CD14-positive monocyte (primary cell): ENCODE measurements at regions not wholly inside any gene's neighbourhood (a gene's known extent, or its start where the extent isn't known, plus 50 kb on each side); places are given as distances from the start of the nearest gene placed in this dataset.

Source experiments
- DNase-seq, 3 donors: peaks; one replicate each; pipeline ENCODE4 v3.0.0-alpha.2; 2011 to 2022
- H2AFZ ChIP-seq: 2 replicates; pipeline ENCODE4 v1.6.0; 2012; ENCODE audit warnings: mild to moderate bottlenecking, low read depth, low read length, inconsistent platforms; ENCODE audit not compliant: insufficient read depth, poor library complexity, severe bottlenecking
- H3K27ac ChIP-seq, 2 donors: 1 replicate in 1 of 2; 2 replicates in 1 of 2; pipeline ENCODE4 v1.5.1; 2012 to 2013; ENCODE audit warnings: low read length in 2 of 2, control low read depth in 1 of 2, inconsistent platforms in 1 of 2, low read depth in 1 of 2, mild to moderate bottlenecking in 1 of 2
- H3K27me3 ChIP-seq, 2 donors: one replicate each; pipeline versions ENCODE4 v1.6.0 to v1.6.1; 2011 to 2013; ENCODE audit warnings: low read length in 2 of 2; ENCODE audit not compliant: control insufficient read depth in 2 of 2, insufficient read depth in 2 of 2
- H3K36me3 ChIP-seq, 2 donors: replicated peaks in 1 of 2; 1 replicate in 1 of 2; 2 replicates in 1 of 2; pipeline versions ENCODE4 v1.5.1 to v1.6.1; 2012 to 2013; ENCODE audit warnings: low read length in 2 of 2, control low read depth in 1 of 2, inconsistent platforms in 1 of 2, mild to moderate bottlenecking in 1 of 2; ENCODE audit not compliant: insufficient read depth in 2 of 2, control insufficient read depth in 1 of 2
- H3K4me1 ChIP-seq, 2 donors: 1 replicate in 1 of 2; 2 replicates in 1 of 2; pipeline versions ENCODE4 v1.5.1 to v1.6.1; 2012 to 2013; ENCODE audit warnings: low read length in 2 of 2, control low read depth in 1 of 2, inconsistent platforms in 1 of 2, mild to moderate bottlenecking in 1 of 2, moderate library complexity in 1 of 2; ENCODE audit not compliant: insufficient read depth in 2 of 2, control insufficient read depth in 1 of 2
- H3K4me2 ChIP-seq: replicated peaks from 2 replicates; pipeline ENCODE3; 2012; ENCODE audit warnings: low read length, moderate library complexity, mild to moderate bottlenecking; ENCODE audit not compliant: poor library complexity, severe bottlenecking; ENCODE audit errors: extremely low read depth
- H3K4me3 ChIP-seq, 3 experiments: fragments of 200-600 bp in 1 of 3; sonication (generic) in 1 of 3; replicated peaks in 1 of 3; 1 replicate in 2 of 3; 2 replicates in 1 of 3; pipeline ENCODE4 v1.5.1; 2011 to 2013; ENCODE audit warnings: low read length in 3 of 3, mild to moderate bottlenecking in 3 of 3, control low read depth in 2 of 3, low read depth in 2 of 3, inconsistent platforms in 1 of 3, moderate library complexity in 1 of 3
- H3K79me2 ChIP-seq: 2 replicates; pipeline ENCODE4 v1.6.0; 2012; ENCODE audit warnings: mild to moderate bottlenecking, control low read depth, inconsistent platforms, low read length, moderate library complexity; ENCODE audit not compliant: insufficient read depth
- H3K9ac ChIP-seq: 2 replicates; pipeline ENCODE4 v1.6.0; 2017; ENCODE audit warnings: low read length, mild to moderate bottlenecking; ENCODE audit not compliant: insufficient read depth, poor library complexity, severe bottlenecking
- H3K9me3 ChIP-seq, 2 donors: replicated peaks in 1 of 2; 1 replicate in 1 of 2; 2 replicates in 1 of 2; pipeline versions ENCODE4 v1.5.1 to v1.6.1; 2012 to 2013; ENCODE audit warnings: low read length in 2 of 2, control low read depth in 1 of 2; ENCODE audit not compliant: control insufficient read depth in 1 of 2, insufficient read depth in 1 of 2
- H4K20me1 ChIP-seq: 2 replicates; pipeline ENCODE4 v1.6.0; 2012; ENCODE audit warnings: mild to moderate bottlenecking, low read length, control low read depth, moderate library complexity; ENCODE audit not compliant: insufficient read depth
- H3K27ac Mint-ChIP-seq, 7 donors: one replicate each; pipeline ENCODE4 v1.8.0; 2020; ENCODE audit warnings: mild to moderate bottlenecking in 7 of 7, mixed read lengths in 7 of 7, moderate library complexity in 6 of 7, inconsistent platforms in 2 of 7
- H3K27me3 Mint-ChIP-seq, 3 donors: one replicate each; pipeline ENCODE4 v1.8.0; 2021 to 2022; ENCODE audit warnings: low read depth in 3 of 3, mild to moderate bottlenecking in 3 of 3, mixed read lengths in 3 of 3, moderate library complexity in 3 of 3, inconsistent platforms in 1 of 3
- H3K36me3 Mint-ChIP-seq, 2 donors: one replicate each; pipeline ENCODE4 v1.8.0; 2020; ENCODE audit warnings: mixed read lengths in 2 of 2, inconsistent platforms in 1 of 2, mild to moderate bottlenecking in 1 of 2
- H3K4me1 Mint-ChIP-seq: one replicate; pipeline ENCODE4 v1.8.0; 2020; ENCODE audit warnings: mild to moderate bottlenecking, mixed read lengths
- H3K4me3 Mint-ChIP-seq, 2 donors: one replicate each; pipeline ENCODE4 v1.8.0; 2020; ENCODE audit warnings: mild to moderate bottlenecking in 2 of 2, mixed read lengths in 2 of 2, moderate library complexity in 1 of 2
- H3K9me3 Mint-ChIP-seq, 7 donors: one replicate each; pipeline ENCODE4 v1.8.0; 2020 to 2022; ENCODE audit warnings: mixed read lengths in 7 of 7, mild to moderate bottlenecking in 6 of 7, moderate library complexity in 6 of 7, inconsistent platforms in 2 of 7
- WGBS: methylation state at CpG from one replicate; pipeline ENCODE4 v1.1.5; 2013; ENCODE audit warnings: missing lambda C conversion rate; ENCODE audit not compliant: insufficient coverage; 5-methylcytosine and 5-hydroxymethylcytosine counted together
- intact Hi-C, 2 donors: fragments of 100-400 bp; cut with micrococcal nuclease; formaldehyde crosslinking; loops; one replicate each; pipeline versions ENCODE4 v1.15.0 to v1.15.1; 2023
- TF ChIP-seq, protein P1 (sequence below): fragments of 200-600 bp; IDR thresholded peaks from one replicate; pipeline ENCODE4 v1.8.0; 2022; ENCODE audit warnings: antibody characterized with exemption, mild to moderate bottlenecking

DNA sequence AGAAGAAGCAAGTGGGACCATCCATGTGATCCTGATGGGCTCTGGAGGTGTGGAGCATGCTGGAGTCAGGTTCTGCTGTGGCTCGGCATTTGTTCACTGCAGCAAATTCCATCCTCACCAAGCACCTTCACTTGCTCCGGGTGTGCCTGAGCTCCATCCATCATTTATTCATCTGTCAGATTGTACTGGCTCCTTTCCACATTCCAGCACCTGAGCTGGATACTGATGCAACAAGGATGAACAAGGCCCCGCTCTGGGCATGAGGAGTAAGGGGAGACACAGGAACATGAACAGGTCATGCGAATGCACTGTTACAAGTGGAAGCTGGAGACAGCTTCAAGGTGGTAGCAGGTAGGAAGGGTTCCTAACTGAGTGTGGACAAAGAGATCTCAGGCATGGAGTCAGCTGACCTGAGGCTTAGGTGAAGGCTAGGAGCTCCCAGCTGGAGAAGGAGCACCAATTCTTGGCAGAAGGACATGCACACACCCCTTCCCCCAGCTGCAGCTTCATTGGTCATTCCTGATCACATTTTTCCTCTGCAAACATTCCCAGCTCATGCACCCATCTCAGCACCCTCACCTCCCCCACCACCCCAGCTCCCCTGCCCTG is 133.7 kb upstream of the ZMIZ1 start:
- Histone ChIP-seq H3K27me3 (no peaks in the 10 kb centered on the region), H2AFZ (no peak overlapping the region), H4K20me1 (no peaks in the 10 kb centered on the region), H3K4me1 (peaks cover 15 to 16% of the 10 kb centered on the region in 2 donors), H3K4me2 (no peak overlapping the region), H3K27ac (no peak overlapping the region), H3K79me2 (no peaks in the 10 kb centered on the region), H3K9me3 (no peaks in the 10 kb centered on the region), H3K9ac (no peak overlapping the region), H3K4me3 (no peak overlapping the region), H3K36me3 (no peaks in the 10 kb centered on the region)
- no peaks in the 10 kb centered on the region for H3K36me3 Mint-ChIP-seq
- no peak overlapping the region for H3K4me3 Mint-ChIP-seq
- H3K27me3 Mint-ChIP-seq = peaks cover 0 to 3% (median 2%) of the 10 kb centered on the region in 3 donors
- no CpG with 5 or more reads among the region's 4 CpGs for WGBS
- no peaks in the 10 kb centered on the region for H3K9me3 Mint-ChIP-seq
- intact Hi-C loops = no loop called here
- DNase-seq = no peak
- H3K4me1 Mint-ChIP-seq = peaks cover 12% of the 10 kb centered on the region
- no peak overlapping the region for H3K27ac Mint-ChIP-seq
- TF ChIP-seq, protein P1, sequence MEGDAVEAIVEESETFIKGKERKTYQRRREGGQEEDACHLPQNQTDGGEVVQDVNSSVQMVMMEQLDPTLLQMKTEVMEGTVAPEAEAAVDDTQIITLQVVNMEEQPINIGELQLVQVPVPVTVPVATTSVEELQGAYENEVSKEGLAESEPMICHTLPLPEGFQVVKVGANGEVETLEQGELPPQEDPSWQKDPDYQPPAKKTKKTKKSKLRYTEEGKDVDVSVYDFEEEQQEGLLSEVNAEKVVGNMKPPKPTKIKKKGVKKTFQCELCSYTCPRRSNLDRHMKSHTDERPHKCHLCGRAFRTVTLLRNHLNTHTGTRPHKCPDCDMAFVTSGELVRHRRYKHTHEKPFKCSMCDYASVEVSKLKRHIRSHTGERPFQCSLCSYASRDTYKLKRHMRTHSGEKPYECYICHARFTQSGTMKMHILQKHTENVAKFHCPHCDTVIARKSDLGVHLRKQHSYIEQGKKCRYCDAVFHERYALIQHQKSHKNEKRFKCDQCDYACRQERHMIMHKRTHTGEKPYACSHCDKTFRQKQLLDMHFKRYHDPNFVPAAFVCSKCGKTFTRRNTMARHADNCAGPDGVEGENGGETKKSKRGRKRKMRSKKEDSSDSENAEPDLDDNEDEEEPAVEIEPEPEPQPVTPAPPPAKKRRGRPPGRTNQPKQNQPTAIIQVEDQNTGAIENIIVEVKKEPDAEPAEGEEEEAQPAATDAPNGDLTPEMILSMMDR = no peak

GRCh38 chr10:78935697-78936407 is 132.9 kb upstream of the ZMIZ1 start:
- peaks cover 0 to 2% (median 2%) of the 10 kb centered on the region in 3 donors for H3K27me3 Mint-ChIP-seq
- H4K20me1 ChIP-seq = no peaks in the 10 kb centered on the region
- H3K9me3 ChIP-seq = no peaks in the 10 kb centered on the region
- no peaks in the 10 kb centered on the region for H3K36me3 Mint-ChIP-seq
- H3K27me3 ChIP-seq = no peaks in the 10 kb centered on the region
- no peak overlapping the region for H2AFZ ChIP-seq
- H3K4me1 ChIP-seq = peaks cover 15 to 16% of the 10 kb centered on the region in 2 donors
- H3K9me3 Mint-ChIP-seq = no peaks in the 10 kb centered on the region
- H3K4me3 ChIP-seq = no peak overlapping the region
- TF ChIP-seq, protein P1 = no peak
- peak overlapping the region in 1 of 7 donors; percentile 35 for H3K27ac Mint-ChIP-seq
- H3K4me3 Mint-ChIP-seq = no peak overlapping the region
- H3K79me2 ChIP-seq = no peaks in the 10 kb centered on the region
- intact Hi-C loops = no loop called here
- H3K27ac ChIP-seq = no peak overlapping the region
- DNase-seq = no peak
- H3K36me3 ChIP-seq = no peaks in the 10 kb centered on the region
- peaks cover 12% of the 10 kb centered on the region for H3K4me1 Mint-ChIP-seq
- WGBS = 51% methylated on average over 9 of the region's 12 CpGs
- no peak overlapping the region for H3K4me2 ChIP-seq
- no peak overlapping the region for H3K9ac ChIP-seq
